HepG2 (cell line): ENCODE measurements at regions not wholly inside any gene's neighbourhood (a gene's known extent, or its start where the extent isn't known, plus 50 kb on each side); places are given as distances from the start of the nearest gene placed in this dataset.

Source experiments
- ATAC-seq: fragments of 200-7000 bp; cut with Tn5 transposase; 3 replicates; pipeline ENCODE4 v1.9.1; 2020; ENCODE audit warnings: mild to moderate bottlenecking, moderate library complexity
- BruUV-seq: library from RNA; stranded (reverse); fragments of 400-500 nt; replicated peaks from 2 replicates; lab custom pipeline; 2021; lab: Mats Ljungman, UMichigan
- CTCF ChIA-PET: fragments of 300-600 bp; formaldehyde crosslinking; extraction: SDS; loops from one replicate; lab custom pipeline; 2021; ENCODE audit warnings: low total read pairs, inconsistent platforms, low intra/inter-chr PET ratio; lab: Yijun Ruan, JAX
- POLR2A ChIA-PET: fragments of 350-600 bp; sonication (Branson Sonifier 250); formaldehyde crosslinking; loops from one replicate; lab custom pipeline; 2020; ENCODE audit warnings: antibody characterized with exemption, inconsistent platforms; lab: Yijun Ruan, JAX
- DNase-seq: peaks from one replicate; pipeline ENCODE4 v3.0.0-alpha.2; 2015; ENCODE audit warnings: low spot score
- FAIRE-seq: peaks from 3 replicates; lab custom pipeline; 2011; peaks lifted over from hg19 to GRCh38; lab: Jason Lieb, UNC
- H2AFZ ChIP-seq: one replicate; pipeline ENCODE4 v1.6.1; 2011; ENCODE audit warnings: low read length, inconsistent platforms
- H3K27ac ChIP-seq: fragments of 300-600 bp; 3 replicates; pipeline ENCODE4 v1.8.0; 2011; ENCODE audit warnings: mixed run types, mild to moderate bottlenecking, mixed read lengths, low read length, inconsistent platforms; ENCODE audit not compliant: insufficient read depth; ENCODE audit errors: extremely low read length
- H3K27me3 ChIP-seq, 2 experiments: fragments of 200-600 bp in 1 of 2; 2 replicates in 1 of 2; 3 replicates in 1 of 2; pipeline versions ENCODE4 v1.6.0 to v1.8.0; 2011; ENCODE audit warnings: low read length in 2 of 2, mild to moderate bottlenecking in 2 of 2, moderate library complexity in 2 of 2, inconsistent platforms in 1 of 2; ENCODE audit not compliant: insufficient read depth in 2 of 2, control insufficient read depth in 1 of 2
- H3K36me3 ChIP-seq, 2 experiments: fragments of 200-600 bp in 1 of 2; replicated peaks in 1 of 2; 2 replicates in 1 of 2; 3 replicates in 1 of 2; pipeline versions ENCODE4 v1.5.1 to v1.8.0; 2011; ENCODE audit warnings: low read length in 2 of 2, inconsistent platforms in 1 of 2; ENCODE audit not compliant: insufficient read depth in 2 of 2, control insufficient read depth in 1 of 2
- H3K4me1 ChIP-seq: 2 replicates; pipeline ENCODE4 v1.5.1; 2012; ENCODE audit warnings: low read length, inconsistent platforms; ENCODE audit not compliant: insufficient read depth
- H3K4me2 ChIP-seq: 2 replicates; pipeline ENCODE4 v1.6.0; 2011; ENCODE audit warnings: low read depth, low read length, inconsistent platforms
- H3K4me3 ChIP-seq, 3 experiments: fragments of 200-600 bp in 1 of 3; sonication (generic), shearing (Covaris generic) in 1 of 3; replicated peaks in 1 of 3; 2 replicates each; pipeline ENCODE4 v1.5.1; 2011 to 2016; ENCODE audit warnings: low read length in 3 of 3, inconsistent platforms in 2 of 3, low read depth in 2 of 3, mild to moderate bottlenecking in 2 of 3, control low read depth in 1 of 3, mixed read lengths in 1 of 3; ENCODE audit not compliant: insufficient read depth in 1 of 3
- H3K79me2 ChIP-seq: one replicate; pipeline ENCODE4 v1.6.1; 2011; ENCODE audit warnings: low read length, inconsistent platforms; ENCODE audit not compliant: insufficient read depth
- H3K9ac ChIP-seq: 2 replicates; pipeline ENCODE4 v1.6.0; 2011; ENCODE audit warnings: mild to moderate bottlenecking, low read depth, low read length, inconsistent platforms; ENCODE audit not compliant: insufficient read depth
- H3K9me3 ChIP-seq: 2 replicates; pipeline ENCODE4 v1.5.1; 2012; ENCODE audit warnings: mild to moderate bottlenecking, low read length
- H4K20me1 ChIP-seq: 2 replicates; pipeline ENCODE4 v1.6.0; 2011; ENCODE audit warnings: inconsistent platforms, mild to moderate bottlenecking, low read length, moderate library complexity; ENCODE audit not compliant: insufficient read depth
- FOSL2 ChIP-seq: sonication (generic); formaldehyde crosslinking; IDR thresholded peaks from 2 replicates; pipeline ENCODE4 v1.4.0; 2020; ENCODE audit warnings: missing genetic modification reagents
- FOXC1 ChIP-seq: sonication (generic); formaldehyde crosslinking; IDR thresholded peaks from 2 replicates; pipeline ENCODE4 v1.8.0; 2022; ENCODE audit warnings: mild to moderate bottlenecking, missing genetic modification reagents, borderline replicate concordance
- HCFC1 ChIP-seq: fragments of 150-350 bp; IDR thresholded peaks from 2 replicates; pipeline ENCODE4 v1.6.1; 2014; ENCODE audit warnings: low read depth, low read length
- SAFB2 ChIP-seq: sonication (generic); formaldehyde crosslinking; IDR thresholded peaks from 2 replicates; pipeline ENCODE4 v1.5.1; 2020; ENCODE audit warnings: missing genetic modification reagents, low read depth, mild to moderate bottlenecking, borderline replicate concordance
- SP2 ChIP-seq: sonication (generic); formaldehyde crosslinking; IDR thresholded peaks from 2 replicates; pipeline ENCODE4 v1.5.1; 2020; ENCODE audit warnings: mild to moderate bottlenecking, missing genetic modification reagents
- SSRP1 ChIP-seq: IDR thresholded peaks from 2 replicates; pipeline ENCODE4 v1.6.1; 2016; ENCODE audit warnings: control low read depth
- TEF ChIP-seq: sonication (generic); formaldehyde crosslinking; IDR thresholded peaks from 2 replicates; pipeline ENCODE4 v1.5.0; 2020; ENCODE audit warnings: missing genetic modification reagents
- ZBED4 ChIP-seq: sonication (generic); formaldehyde crosslinking; IDR thresholded peaks from 2 replicates; pipeline ENCODE4 v1.4.0; 2020; ENCODE audit warnings: missing genetic modification reagents, borderline replicate concordance
- ZBTB3 ChIP-seq: sonication (generic); formaldehyde crosslinking; IDR thresholded peaks from 2 replicates; pipeline ENCODE4 v1.4.0; 2020; ENCODE audit warnings: low read depth, mild to moderate bottlenecking, moderate library complexity, missing genetic modification reagents, borderline replicate concordance
- ZNF160 ChIP-seq: sonication (generic); formaldehyde crosslinking; IDR thresholded peaks from 2 replicates; pipeline ENCODE4 v1.8.0; 2022; ENCODE audit warnings: mild to moderate bottlenecking, inconsistent platforms, missing genetic modification reagents
- ZNF337 ChIP-seq: sonication (generic); formaldehyde crosslinking; IDR thresholded peaks from 2 replicates; pipeline ENCODE4 v1.5.1; 2020; ENCODE audit warnings: missing genetic modification reagents, low read depth, mild to moderate bottlenecking, borderline replicate concordance
- ZNF460 ChIP-seq: sonication (generic); formaldehyde crosslinking; IDR thresholded peaks from 2 replicates; pipeline ENCODE4 v1.5.1; 2020; ENCODE audit warnings: missing genetic modification reagents, mild to moderate bottlenecking, borderline replicate concordance
- ZNF605 ChIP-seq: sonication (generic); formaldehyde crosslinking; IDR thresholded peaks from 2 replicates; pipeline ENCODE4 v1.8.0; 2022; ENCODE audit warnings: mild to moderate bottlenecking, missing genetic modification reagents
- WGBS: methylation state at CpG from one replicate; pipeline ENCODE4 v1.1.6; 2017; ENCODE audit warnings: low lambda C conversion rate; 5-methylcytosine and 5-hydroxymethylcytosine counted together
- in situ Hi-C: cut with HindIII; loops from 2 replicates; pipeline ENCODE4 v1.10.0; 2017; ENCODE audit warnings: low pct_unique_long_range_greater_than_20kb; ENCODE audit not compliant: extremely low pct_ligation_motif_present
- intact Hi-C: fragments of 100-400 bp; cut with micrococcal nuclease; formaldehyde crosslinking; loops from one replicate; pipeline ENCODE4 v1.10.0; 2022; ENCODE audit not compliant: unreplicated experiment
- TF ChIP-seq, protein P1 (sequence below): sonication (generic); formaldehyde crosslinking; conservative IDR thresholded peaks from 2 replicates; pipeline ENCODE4 v1.8.0; 2022; ENCODE audit warnings: low read depth, missing genetic modification reagents
- TF ChIP-seq, protein P2 (sequence below): IDR thresholded peaks from 2 replicates; pipeline ENCODE4 v1.6.1; 2016

GRCh38 chr1:97013136-97013535 lies 291.6 kb downstream of the PTBP2 start:
- Histone ChIP-seq H3K27ac (no peak overlapping the region), H3K9me3 (no peaks in the 10 kb centered on the region), H2AFZ (no peak overlapping the region), H3K27me3 (no peaks in the 10 kb centered on the region), H3K4me1 (no peaks in the 10 kb centered on the region), H3K4me2 (no peak overlapping the region), H3K4me3 (no peak overlapping the region), H3K36me3 (no peaks in the 10 kb centered on the region), H3K9ac (no peak overlapping the region), H3K79me2 (no peaks in the 10 kb centered on the region), H4K20me1 (no peaks in the 10 kb centered on the region)
- DNase-seq (no peak), FAIRE-seq (no peak), ATAC-seq (no peak)
- BruUV-seq: no TSS peak
- ChIA-PET CTCF (no interaction called here), POLR2A (no interaction called here)
- intact Hi-C loops: no loop called here
- TF ChIP-seq ZNF337 (no peak), ZBTB3 (CRISPR knock-in tag) (no peak), SSRP1 (CRISPR knock-in tag) (no peak), SP2 (CRISPR knock-in tag) (no peak), ZBED4 (CRISPR knock-in tag) (no peak), ZNF160 (CRISPR knock-in tag) (no peak), HCFC1 (no peak), FOXC1 (CRISPR knock-in tag) (no peak), SAFB2 (no peak), TEF (CRISPR knock-in tag) (no peak), FOSL2 (CRISPR knock-in tag) (no peak), ZNF605 (CRISPR knock-in tag) (no peak), ZNF460 (CRISPR knock-in tag) (no peak)
- TF ChIP-seq, protein P1, sequence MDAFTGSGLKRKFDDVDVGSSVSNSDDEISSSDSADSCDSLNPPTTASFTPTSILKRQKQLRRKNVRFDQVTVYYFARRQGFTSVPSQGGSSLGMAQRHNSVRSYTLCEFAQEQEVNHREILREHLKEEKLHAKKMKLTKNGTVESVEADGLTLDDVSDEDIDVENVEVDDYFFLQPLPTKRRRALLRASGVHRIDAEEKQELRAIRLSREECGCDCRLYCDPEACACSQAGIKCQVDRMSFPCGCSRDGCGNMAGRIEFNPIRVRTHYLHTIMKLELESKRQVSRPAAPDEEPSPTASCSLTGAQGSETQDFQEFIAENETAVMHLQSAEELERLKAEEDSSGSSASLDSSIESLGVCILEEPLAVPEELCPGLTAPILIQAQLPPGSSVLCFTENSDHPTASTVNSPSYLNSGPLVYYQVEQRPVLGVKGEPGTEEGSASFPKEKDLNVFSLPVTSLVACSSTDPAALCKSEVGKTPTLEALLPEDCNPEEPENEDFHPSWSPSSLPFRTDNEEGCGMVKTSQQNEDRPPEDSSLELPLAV (CRISPR knock-in tag): no peak
- TF ChIP-seq, protein P2, sequence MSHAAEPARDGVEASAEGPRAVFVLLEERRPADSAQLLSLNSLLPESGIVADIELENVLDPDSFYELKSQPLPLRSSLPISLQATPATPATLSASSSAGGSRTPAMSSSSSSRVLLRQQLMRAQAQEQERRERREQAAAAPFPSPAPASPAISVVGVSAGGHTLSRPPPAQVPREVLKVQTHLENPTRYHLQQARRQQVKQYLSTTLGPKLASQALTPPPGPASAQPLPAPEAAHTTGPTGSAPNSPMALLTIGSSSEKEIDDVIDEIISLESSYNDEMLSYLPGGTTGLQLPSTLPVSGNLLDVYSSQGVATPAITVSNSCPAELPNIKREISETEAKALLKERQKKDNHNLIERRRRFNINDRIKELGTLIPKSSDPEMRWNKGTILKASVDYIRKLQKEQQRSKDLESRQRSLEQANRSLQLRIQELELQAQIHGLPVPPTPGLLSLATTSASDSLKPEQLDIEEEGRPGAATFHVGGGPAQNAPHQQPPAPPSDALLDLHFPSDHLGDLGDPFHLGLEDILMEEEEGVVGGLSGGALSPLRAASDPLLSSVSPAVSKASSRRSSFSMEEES: no peak
- in situ Hi-C loops: no loop called here
- 9% methylated on average over 2 of the region's 2 CpGs for WGBS
